ENCODE measurements at regions not wholly inside any gene's neighbourhood (a gene's known extent, or its start where the extent isn't known, plus 50 kb on each side); places are given as distances from the start of the nearest gene placed in this dataset.

DNA sequence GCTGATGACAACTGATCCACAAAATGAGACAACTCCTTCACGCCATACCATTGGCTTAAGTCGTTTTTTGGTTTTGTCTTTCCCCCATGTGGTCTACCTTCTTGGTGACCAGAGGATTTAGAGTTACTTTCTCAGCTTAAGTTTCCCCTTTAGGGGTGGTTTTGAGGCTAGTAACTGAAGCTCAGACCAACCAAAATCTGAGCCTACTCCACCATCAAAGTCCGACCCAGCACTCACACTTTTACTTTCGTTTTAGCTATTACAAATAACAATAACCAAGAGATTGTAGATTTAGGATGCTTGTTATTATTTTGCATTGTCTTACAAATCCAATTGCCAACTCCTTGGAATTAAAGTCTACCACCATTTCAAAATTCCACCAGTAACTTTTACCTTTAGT, 130.6 kb upstream of the MDM1 start:
- TF ChIP-seq, protein P1, sequence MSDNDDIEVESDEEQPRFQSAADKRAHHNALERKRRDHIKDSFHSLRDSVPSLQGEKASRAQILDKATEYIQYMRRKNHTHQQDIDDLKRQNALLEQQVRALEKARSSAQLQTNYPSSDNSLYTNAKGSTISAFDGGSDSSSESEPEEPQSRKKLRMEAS (IDR thresholded peaks at IDR 0.05) = no peak
- TF ChIP-seq, protein P2, sequence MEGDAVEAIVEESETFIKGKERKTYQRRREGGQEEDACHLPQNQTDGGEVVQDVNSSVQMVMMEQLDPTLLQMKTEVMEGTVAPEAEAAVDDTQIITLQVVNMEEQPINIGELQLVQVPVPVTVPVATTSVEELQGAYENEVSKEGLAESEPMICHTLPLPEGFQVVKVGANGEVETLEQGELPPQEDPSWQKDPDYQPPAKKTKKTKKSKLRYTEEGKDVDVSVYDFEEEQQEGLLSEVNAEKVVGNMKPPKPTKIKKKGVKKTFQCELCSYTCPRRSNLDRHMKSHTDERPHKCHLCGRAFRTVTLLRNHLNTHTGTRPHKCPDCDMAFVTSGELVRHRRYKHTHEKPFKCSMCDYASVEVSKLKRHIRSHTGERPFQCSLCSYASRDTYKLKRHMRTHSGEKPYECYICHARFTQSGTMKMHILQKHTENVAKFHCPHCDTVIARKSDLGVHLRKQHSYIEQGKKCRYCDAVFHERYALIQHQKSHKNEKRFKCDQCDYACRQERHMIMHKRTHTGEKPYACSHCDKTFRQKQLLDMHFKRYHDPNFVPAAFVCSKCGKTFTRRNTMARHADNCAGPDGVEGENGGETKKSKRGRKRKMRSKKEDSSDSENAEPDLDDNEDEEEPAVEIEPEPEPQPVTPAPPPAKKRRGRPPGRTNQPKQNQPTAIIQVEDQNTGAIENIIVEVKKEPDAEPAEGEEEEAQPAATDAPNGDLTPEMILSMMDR (IDR thresholded peaks at IDR 0.05 in 2 of 3, conservative IDR thresholded peaks at IDR 0.05 in 1 of 3; ENCODE audit: borderline replicate concordance in 1 of 3, insufficient read depth in 1 of 3, low read depth in 2 of 3, low read length in 2 of 3) = no peak
- TF ChIP-seq ZFX (IDR thresholded peaks at IDR 0.05) (no peak), EZH2 (IDR thresholded peaks at IDR 0.05) (no peak), SP1 (IDR thresholded peaks at IDR 0.05; ENCODE audit: low read depth) (no peak), FOSL1 (IDR thresholded peaks at IDR 0.05; ENCODE audit: low read depth) (no peak), RAD21 (IDR thresholded peaks at IDR 0.05; ENCODE audit: low read depth) (no peak)
